ENCODE measurements at regions not wholly inside any gene's neighbourhood (a gene's known extent, or its start where the extent isn't known, plus 50 kb on each side); places are given as distances from the start of the nearest gene placed in this dataset.

- TF ChIP-seq CTCF (IDR thresholded peaks at IDR 0.05; ENCODE audit: low read depth, low read length, poor library complexity, severe bottlenecking) (no peak), EZH2phosphoT487 (IDR thresholded peaks at IDR 0.05; ENCODE audit: borderline replicate concordance, low read length) (no peak)
Observed at GRCh38 chr11:112425121-112425520, 164.5 kb upstream of the PLET1 start.

Measured in DOHH2 (cell line).